Parathyroid adenoma (tissue), 2 donors: ENCODE measurements at regions not wholly inside any gene's neighbourhood (a gene's known extent, or its start where the extent isn't known, plus 50 kb on each side); places are given as distances from the start of the nearest gene placed in this dataset.

Source experiments
- H2AFZ ChIP-seq: fragments of 300-600 bp; sonication (generic); one replicate; pipeline ENCODE4 v1.7.0; 2017; ENCODE audit warnings: antibody characterized with exemption, mild to moderate bottlenecking
- H3K27ac ChIP-seq: fragments of 300-600 bp; sonication (generic); one replicate; pipeline ENCODE4 v1.7.0; 2017
- H3K27me3 ChIP-seq: fragments of 300-600 bp; sonication (generic); one replicate; pipeline ENCODE4 v1.7.0; 2017; ENCODE audit warnings: low read length; ENCODE audit not compliant: control insufficient read depth, insufficient read depth
- H3K36me3 ChIP-seq: fragments of 300-600 bp; sonication (generic); one replicate; pipeline ENCODE4 v1.7.0; 2017; ENCODE audit warnings: low read length; ENCODE audit not compliant: control insufficient read depth, insufficient read depth
- H3K4me1 ChIP-seq: fragments of 300-600 bp; sonication (generic); one replicate; pipeline ENCODE4 v1.7.0; 2017; ENCODE audit warnings: control low read depth
- H3K4me2 ChIP-seq: fragments of 300-600 bp; sonication (generic); one replicate; pipeline ENCODE4 v1.7.0; 2017; ENCODE audit warnings: low read length
- H3K4me3 ChIP-seq: fragments of 300-600 bp; sonication (generic); one replicate; pipeline ENCODE4 v1.7.0; 2017; ENCODE audit warnings: low read depth, low read length
- H3K79me2 ChIP-seq: fragments of 300-600 bp; sonication (generic); one replicate; pipeline ENCODE4 v1.7.0; 2017; ENCODE audit warnings: control low read depth
- H3K9ac ChIP-seq: fragments of 300-600 bp; sonication (generic); one replicate; pipeline ENCODE4 v1.7.0; 2017; ENCODE audit warnings: mild to moderate bottlenecking
- H3K9me3 ChIP-seq: fragments of 300-600 bp; sonication (generic); one replicate; pipeline ENCODE4 v1.7.0; 2017; ENCODE audit warnings: low read length; ENCODE audit not compliant: control insufficient read depth
- CTCF ChIP-seq: fragments of 300-600 bp; sonication (generic); IDR thresholded peaks from one replicate; pipeline ENCODE4 v1.7.0; 2017; ENCODE audit warnings: antibody characterized with exemption, mild to moderate bottlenecking
- donor health status: primary hyperparathyroidism.

GRCh38 chr5:98243972-98244371, 529.5 kb upstream of the RGMB start:
- Histone ChIP-seq H3K4me2 (no peak overlapping the region), H3K27me3 (no peaks in the 10 kb centered on the region), H3K4me3 (no peak overlapping the region), H3K79me2 (no peaks in the 10 kb centered on the region), H3K27ac (no peak overlapping the region), H2AFZ (no peak overlapping the region), H3K4me1 (no peaks in the 10 kb centered on the region), H3K9me3 (no peaks in the 10 kb centered on the region), H3K36me3 (no peaks in the 10 kb centered on the region), H3K9ac (no peak overlapping the region)
- TF ChIP-seq CTCF = no peak

- TF ChIP-seq CTCF = no peak
- Histone ChIP-seq H3K79me2 (no peaks in the 10 kb centered on the region), H3K9ac (no peak overlapping the region), H3K4me1 (no peaks in the 10 kb centered on the region), H3K27ac (no peak overlapping the region), H3K27me3 (no peaks in the 10 kb centered on the region), H3K4me3 (no peak overlapping the region), H3K36me3 (no peaks in the 10 kb centered on the region), H3K9me3 (no peaks in the 10 kb centered on the region), H3K4me2 (no peak overlapping the region), H2AFZ (no peak overlapping the region)
Observed at GRCh38 chr5:98248949-98249348, 524.5 kb upstream of the RGMB start.

- Histone ChIP-seq H3K4me2 (no peak overlapping the region), H3K9me3 (no peaks in the 10 kb centered on the region), H3K36me3 (no peaks in the 10 kb centered on the region), H3K9ac (no peak overlapping the region), H2AFZ (no peak overlapping the region), H3K4me3 (no peak overlapping the region), H3K4me1 (no peaks in the 10 kb centered on the region), H3K27ac (no peak overlapping the region), H3K79me2 (no peaks in the 10 kb centered on the region), H3K27me3 (no peaks in the 10 kb centered on the region)
- no peak for TF ChIP-seq CTCF
Observed at GRCh38 chr5:98258939-98259338, 514.5 kb upstream of the RGMB start.

- H3K4me2 ChIP-seq = no peak overlapping the region
- no peaks in the 10 kb centered on the region for H3K9me3 ChIP-seq
- no peak overlapping the region for H2AFZ ChIP-seq
- H3K36me3 ChIP-seq = no peaks in the 10 kb centered on the region
- no peaks in the 10 kb centered on the region for H3K27me3 ChIP-seq
- H3K4me3 ChIP-seq = no peak overlapping the region
- no peak for TF ChIP-seq CTCF
- H3K9ac ChIP-seq = no peak overlapping the region
- H3K27ac ChIP-seq = no peak overlapping the region
- H3K79me2 ChIP-seq = no peaks in the 10 kb centered on the region
- H3K4me1 ChIP-seq = no peaks in the 10 kb centered on the region
Observed at GRCh38 chr5:98259595-98259994, 513.9 kb upstream of the RGMB start.

GRCh38 chr5:98263084-98263483, 510.4 kb upstream of the RGMB start:
- H3K4me2 ChIP-seq = no peak overlapping the region
- H3K27me3 ChIP-seq = no peaks in the 10 kb centered on the region
- no peak overlapping the region for H3K9ac ChIP-seq
- no peaks in the 10 kb centered on the region for H3K36me3 ChIP-seq
- H3K79me2 ChIP-seq = no peaks in the 10 kb centered on the region
- no peak overlapping the region for H3K27ac ChIP-seq
- H3K4me3 ChIP-seq = no peak overlapping the region
- no peaks in the 10 kb centered on the region for H3K4me1 ChIP-seq
- no peak for TF ChIP-seq CTCF
- H2AFZ ChIP-seq = no peak overlapping the region
- no peaks in the 10 kb centered on the region for H3K9me3 ChIP-seq
